Body of pancreas (tissue), 4 donors: ENCODE measurements at regions not wholly inside any gene's neighbourhood (a gene's known extent, or its start where the extent isn't known, plus 50 kb on each side); places are given as distances from the start of the nearest gene placed in this dataset.

Experiments
- ATAC-seq: fragments of 150-250 bp; one replicate; pipeline ENCODE4 v1.9.1; 2016
- DNase-seq, 4 donors: peaks; one replicate each; pipeline ENCODE4 v3.0.0-alpha.2; 2019
- H3K27ac ChIP-seq, 4 donors: fragments of 200-600 bp; sonication (generic); 1 replicate in 3 of 4; 2 replicates in 1 of 4; pipeline versions ENCODE4 v1.5.1 to v1.6.1; 2016 to 2019; ENCODE audit warnings: mild to moderate bottlenecking in 1 of 4, mixed read lengths in 1 of 4, moderate library complexity in 1 of 4
- H3K27me3 ChIP-seq, 2 donors: fragments of 200-600 bp; sonication (generic); one replicate each; pipeline ENCODE4 v1.6.0; 2016; ENCODE audit warnings: mild to moderate bottlenecking in 1 of 2
- H3K36me3 ChIP-seq, 2 donors: fragments of 200-600 bp; sonication (generic); replicated peaks in 1 of 2; 2 replicates each; pipeline ENCODE4 v1.5.1; 2016; ENCODE audit warnings: low read depth in 2 of 2; ENCODE audit not compliant: insufficient read depth in 1 of 2
- H3K4me1 ChIP-seq: fragments of 200-600 bp; sonication (generic); one replicate; pipeline ENCODE4 v1.6.0; 2016
- H3K4me3 ChIP-seq, 2 donors: fragments of 200-600 bp; sonication (generic); 1 replicate in 1 of 2; 2 replicates in 1 of 2; pipeline ENCODE4 v1.5.1; 2016 to 2019
- H3K9me3 ChIP-seq, 3 donors: fragments of 200-600 bp; sonication (generic); 1 replicate in 2 of 3; 2 replicates in 1 of 3; pipeline ENCODE4 v1.5.1; 2016
- CTCF ChIP-seq, 7 experiments: fragments of 450-650 bp in 4 of 7; fragments of 200-600 bp in 3 of 7; sonication (generic) in 3 of 7; IDR thresholded peaks; one replicate each; pipeline ENCODE4 v1.5.1; 2016 to 2019; ENCODE audit warnings: antibody characterized with exemption in 7 of 7
- POLR2A ChIP-seq, 3 donors: fragments of 450-650 bp; IDR thresholded peaks; one replicate each; pipeline ENCODE4 v1.6.1; 2016; ENCODE audit warnings: antibody characterized with exemption in 3 of 3, mild to moderate bottlenecking in 2 of 3
- WGBS, 2 donors: methylation state at CpG; one replicate each; pipeline ENCODE4 v1.1.5; 2017; 5-methylcytosine and 5-hydroxymethylcytosine counted together
- intact Hi-C: fragments of 100-400 bp; cut with DNase I; formaldehyde crosslinking; loops from one replicate; pipeline ENCODE4 v1.15.1; 2023

- Histone ChIP-seq H3K4me1 (no peaks in the 10 kb centered on the region), H3K36me3 (no peaks in the 10 kb centered on the region), H3K9me3 (no peaks in the 10 kb centered on the region), H3K27me3 (no peaks in the 10 kb centered on the region), H3K4me3 (no peak overlapping the region), H3K27ac (no peak overlapping the region)
- WGBS, 2 donors = 72 to 90% methylated on average over 5 of the region's 5 CpGs
- ATAC-seq (no peak), DNase-seq (no peak)
- TF ChIP-seq CTCF (IDR thresholded peaks at IDR 0.05) (no peak), POLR2A (IDR thresholded peaks at IDR 0.05) (no peak)
- intact Hi-C loops = no loop called here
Observed at GRCh38 chr9:31868830-31869229, 515.6 kb upstream of the ACO1 start.

- intact Hi-C loops = no loop called here
Observed at GRCh38 chr9:31870276-31870675, 514.2 kb upstream of the ACO1 start.

GRCh38 chr9:31873722-31874121 lies 510.7 kb upstream of the ACO1 start:
- Histone ChIP-seq H3K9me3 (no peaks in the 10 kb centered on the region), H3K27me3 (no peaks in the 10 kb centered on the region), H3K4me3 (no peak overlapping the region), H3K4me1 (no peaks in the 10 kb centered on the region), H3K36me3 (no peaks in the 10 kb centered on the region), H3K27ac (no peak overlapping the region)
- no peak for DNase-seq
- intact Hi-C loops = no loop called here
- ATAC-seq = no peak
- WGBS, 2 donors = 60 to 65% methylated on average over 7 of the region's 7 CpGs
- TF ChIP-seq CTCF (IDR thresholded peaks at IDR 0.05) = no peak
- no peak for TF ChIP-seq POLR2A (IDR thresholded peaks at IDR 0.05)

More at GRCh38 chr9:31870276-31870675, 514.2 kb upstream of the ACO1 start:
- H3K4me3 ChIP-seq = no peak overlapping the region
- WGBS, 2 donors = 33 to 43% methylated on average over 2 of the region's 2 CpGs
- H3K27me3 ChIP-seq = no peaks in the 10 kb centered on the region
- H3K4me1 ChIP-seq = no peaks in the 10 kb centered on the region
- H3K36me3 ChIP-seq = no peaks in the 10 kb centered on the region
- ATAC-seq = no peak
- no peak overlapping the region for H3K27ac ChIP-seq
- no peak for TF ChIP-seq POLR2A (IDR thresholded peaks at IDR 0.05)
- no peak for TF ChIP-seq CTCF (IDR thresholded peaks at IDR 0.05)
- no peak for DNase-seq
- H3K9me3 ChIP-seq = no peaks in the 10 kb centered on the region

GRCh38 chr9:31894008-31894407 lies 490.4 kb upstream of the ACO1 start:
- DNase-seq = no peak
- no peaks in the 10 kb centered on the region for H3K4me1 ChIP-seq
- H3K36me3 ChIP-seq = no peaks in the 10 kb centered on the region
- H3K27ac ChIP-seq = no peak overlapping the region
- TF ChIP-seq POLR2A (IDR thresholded peaks at IDR 0.05) (no peak), CTCF (IDR thresholded peaks at IDR 0.05) (no peak)
- intact Hi-C loops = no loop called here
- no peak overlapping the region for H3K4me3 ChIP-seq
- no peaks in the 10 kb centered on the region for H3K9me3 ChIP-seq
- H3K27me3 ChIP-seq = no peaks in the 10 kb centered on the region
- WGBS, 2 donors = 27 to 36% methylated on average over 4 of the region's 4 CpGs
- no peak for ATAC-seq

GRCh38 chr9:31908158-31908890 lies 476.1 kb upstream of the ACO1 start:
- TF ChIP-seq POLR2A (IDR thresholded peaks at IDR 0.05) (no peak), CTCF (IDR thresholded peaks at IDR 0.05) (no peak)
- H3K4me3 ChIP-seq = no peak overlapping the region
- H3K9me3 ChIP-seq = no peaks in the 10 kb centered on the region
- H3K27me3 ChIP-seq = no peaks in the 10 kb centered on the region
- no peak overlapping the region for H3K27ac ChIP-seq
- intact Hi-C loops = no loop called here
- ATAC-seq = no peak
- WGBS, 2 donors = 76 to 79% methylated on average over 6 of the region's 6 CpGs
- H3K4me1 ChIP-seq = no peaks in the 10 kb centered on the region
- no peak for DNase-seq
- no peaks in the 10 kb centered on the region for H3K36me3 ChIP-seq
